K562 (cell line): ENCODE measurements at regions not wholly inside any gene's neighbourhood (a gene's known extent, or its start where the extent isn't known, plus 50 kb on each side); places are given as distances from the start of the nearest gene placed in this dataset.

Experiments used
- BDP1 ChIP-seq: IDR thresholded peaks from 3 replicates; pipeline ENCODE4 v1.6.1; 2011; ENCODE audit not compliant: insufficient read length, insufficient read depth
- CEBPG ChIP-seq, 3 experiments: fragments of 200-800 bp in 1 of 3; sonication (Bioruptor generic) in 1 of 3; sonication (generic) in 1 of 3; formaldehyde crosslinking in 1 of 3; IDR thresholded peaks in 2 of 3; conservative IDR thresholded peaks in 1 of 3; 2 replicates each; pipeline versions ENCODE4 v1.6.1 to v1.8.0; 2016 to 2022; ENCODE audit warnings: missing compliant biosample characterization in 2 of 3, missing genetic modification characterization in 2 of 3, mild to moderate bottlenecking in 1 of 3, missing genetic modification reagents in 1 of 3
- CTBP1 ChIP-seq: fragments of 450-650 bp; IDR thresholded peaks from 2 replicates; pipeline ENCODE4 v1.6.1; 2016; ENCODE audit warnings: borderline replicate concordance
- DPF2 ChIP-seq: fragments of 450-650 bp; IDR thresholded peaks from 2 replicates; pipeline ENCODE4 v1.6.1; 2016
- HBP1 ChIP-seq: fragments of 450-650 bp; formaldehyde crosslinking; IDR thresholded peaks from 2 replicates; pipeline ENCODE4 v1.4.0; 2022; ENCODE audit warnings: missing genetic modification characterization
- HMBOX1 ChIP-seq: sonication (generic); IDR thresholded peaks from 2 replicates; pipeline ENCODE4 v1.6.1; 2016
- HMGN3 ChIP-seq: IDR thresholded peaks from 2 replicates; pipeline ENCODE4 v1.6.1; 2011; ENCODE audit warnings: borderline replicate concordance, low read depth, mild to moderate bottlenecking, mixed read lengths, low read length; ENCODE audit not compliant: insufficient read length; ENCODE audit errors: extremely low read depth
- NEUROD1 ChIP-seq: fragments of 150-350 bp; IDR thresholded peaks from 2 replicates; pipeline ENCODE4 v1.6.1; 2014; ENCODE audit warnings: borderline replicate concordance, low read length, low read depth; ENCODE audit not compliant: partially characterized antibody
- POLR2AphosphoS5 ChIP-seq: IDR thresholded peaks from 2 replicates; pipeline ENCODE4 v1.6.1; 2011; ENCODE audit warnings: mild to moderate bottlenecking, low read depth, low read length, moderate library complexity; ENCODE audit not compliant: control insufficient read depth, insufficient read depth
- REST ChIP-seq, 2 experiments: fragments of 450-650 bp; formaldehyde crosslinking in 1 of 2; IDR thresholded peaks; 2 replicates each; pipeline versions ENCODE4 v1.4.0 to v1.6.1; 2014 to 2020; ENCODE audit warnings: mild to moderate bottlenecking in 2 of 2, borderline replicate concordance in 1 of 2, low read depth in 1 of 2
- SETDB1 ChIP-seq: IDR thresholded peaks from one replicate; pipeline ENCODE4 v1.6.1; 2012; ENCODE audit warnings: low read length, control low read depth, inconsistent platforms
- ZKSCAN8 ChIP-seq: fragments of 200-800 bp; sonication (Bioruptor generic); IDR thresholded peaks from 2 replicates; pipeline ENCODE4 v1.6.1; 2016; ENCODE audit warnings: missing genetic modification characterization, missing compliant biosample characterization
- ZNF140 ChIP-seq: fragments of 250-450 bp; sonication (Bioruptor Pico); IDR thresholded peaks from 2 replicates; pipeline ENCODE4 v1.8.0; 2021; ENCODE audit warnings: moderate library complexity, mild to moderate bottlenecking, inconsistent platforms
- ZNF398 ChIP-seq: fragments of 250-450 bp; sonication (Bioruptor Pico); IDR thresholded peaks from 2 replicates; pipeline ENCODE4 v1.8.0; 2021; ENCODE audit warnings: moderate library complexity, mild to moderate bottlenecking, inconsistent platforms
- ZNF764 ChIP-seq: fragments of 250-450 bp; sonication (Bioruptor Pico); IDR thresholded peaks from 2 replicates; pipeline ENCODE4 v1.4.0; 2020; ENCODE audit warnings: low read depth, mild to moderate bottlenecking, moderate library complexity
- ZNF766 ChIP-seq: fragments of 200-800 bp; sonication (Bioruptor generic); conservative IDR thresholded peaks from 2 replicates; pipeline ENCODE4 v1.6.1; 2016; ENCODE audit warnings: missing genetic modification characterization, missing compliant biosample characterization

- TF ChIP-seq REST (IDR thresholded peaks at IDR 0.05; ENCODE audit: borderline replicate concordance) (peak; percentile 82), REST (CRISPR knock-in tag; IDR thresholded peaks at IDR 0.05; ENCODE audit: low read depth) (no peak), NEUROD1 (no peak), HMBOX1 (peak; percentile 83), DPF2 (peak; percentile 26; the same call in 1 of the 2 replicates), SETDB1 (no peak), ZNF398 (CRISPR knock-in tag) (no peak), BDP1 (no peak), ZNF764 (no peak), ZNF140 (CRISPR knock-in tag) (no peak), POLR2AphosphoS5 (no peak), ZNF766 (CRISPR knock-in tag) (no peak), ZKSCAN8 (CRISPR knock-in tag) (no peak), CEBPG (CRISPR knock-in tag; IDR thresholded peaks at IDR 0.05) (no peak), CEBPG (tag; conservative IDR thresholded peaks at IDR 0.05 in 1 of 2, IDR thresholded peaks at IDR 0.05 in 1 of 2) (peak; percentile 27 to 32; a peak in 3 of 4 replicates), HMGN3 (no peak), CTBP1 (no peak), HBP1 (no peak)
Observed at GRCh38 chr4:53908661-53909078, 155.7 kb downstream of the CHIC2 start (continued).
